ENCODE measurements at regions not wholly inside any gene's neighbourhood (a gene's known extent, or its start where the extent isn't known, plus 50 kb on each side); places are given as distances from the start of the nearest gene placed in this dataset.

- TF ChIP-seq, protein P1, sequence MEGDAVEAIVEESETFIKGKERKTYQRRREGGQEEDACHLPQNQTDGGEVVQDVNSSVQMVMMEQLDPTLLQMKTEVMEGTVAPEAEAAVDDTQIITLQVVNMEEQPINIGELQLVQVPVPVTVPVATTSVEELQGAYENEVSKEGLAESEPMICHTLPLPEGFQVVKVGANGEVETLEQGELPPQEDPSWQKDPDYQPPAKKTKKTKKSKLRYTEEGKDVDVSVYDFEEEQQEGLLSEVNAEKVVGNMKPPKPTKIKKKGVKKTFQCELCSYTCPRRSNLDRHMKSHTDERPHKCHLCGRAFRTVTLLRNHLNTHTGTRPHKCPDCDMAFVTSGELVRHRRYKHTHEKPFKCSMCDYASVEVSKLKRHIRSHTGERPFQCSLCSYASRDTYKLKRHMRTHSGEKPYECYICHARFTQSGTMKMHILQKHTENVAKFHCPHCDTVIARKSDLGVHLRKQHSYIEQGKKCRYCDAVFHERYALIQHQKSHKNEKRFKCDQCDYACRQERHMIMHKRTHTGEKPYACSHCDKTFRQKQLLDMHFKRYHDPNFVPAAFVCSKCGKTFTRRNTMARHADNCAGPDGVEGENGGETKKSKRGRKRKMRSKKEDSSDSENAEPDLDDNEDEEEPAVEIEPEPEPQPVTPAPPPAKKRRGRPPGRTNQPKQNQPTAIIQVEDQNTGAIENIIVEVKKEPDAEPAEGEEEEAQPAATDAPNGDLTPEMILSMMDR (IDR thresholded peaks at IDR 0.05), result no peak
- no peak for TF ChIP-seq EZH2 (IDR thresholded peaks at IDR 0.05; ENCODE audit: borderline replicate concordance, insufficient read depth, low read depth, low read length, poor library complexity, severe bottlenecking)
Observed at GRCh38 chr3:164572436-164572835, 505.9 kb downstream of the SI start.

Measured in B cell (primary cell).